ENCODE measurements at regions not wholly inside any gene's neighbourhood (a gene's known extent, or its start where the extent isn't known, plus 50 kb on each side); places are given as distances from the start of the nearest gene placed in this dataset.

DNA sequence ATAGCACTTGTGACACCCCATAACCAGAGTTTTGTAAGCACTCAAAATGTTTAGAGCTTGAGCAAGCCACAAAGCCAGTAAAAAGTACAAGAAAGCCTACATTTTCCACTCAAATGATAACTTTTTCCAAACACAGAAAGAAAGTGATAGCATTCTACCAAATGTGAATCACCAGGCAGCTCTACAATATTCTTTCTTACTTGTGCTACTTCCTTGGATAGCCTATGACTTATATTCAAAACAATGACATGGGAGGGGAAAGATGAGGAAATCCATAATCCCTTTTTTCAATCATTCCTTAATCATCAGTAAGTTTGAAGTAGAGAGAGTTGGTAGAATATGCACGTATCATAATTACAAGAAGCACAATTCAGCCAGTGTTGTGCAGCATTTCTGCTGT lies 650.8 kb upstream of the PCDH9 start:
- H3F3A ChIP-seq (ENCODE audit: insufficient read depth) = no peaks in the 10 kb centered on the region
- no peaks in the 10 kb centered on the region for H3K27me3 ChIP-seq (ENCODE audit: low read length)
- H3K9ac ChIP-seq (ENCODE audit: low read length) = no peak overlapping the region
- H3K4me3 ChIP-seq (ENCODE audit: insufficient read depth, low read length, poor library complexity, severe bottlenecking) = no peak overlapping the region
- H3K9me2 ChIP-seq (replicated peaks; ENCODE audit: insufficient read depth, low read length) = no peaks in the 10 kb centered on the region
- H2AFZ ChIP-seq (ENCODE audit: low read depth, low read length, severe bottlenecking) = no peak overlapping the region
- no peaks in the 10 kb centered on the region for H3K36me3 ChIP-seq (ENCODE audit: low read length)
- H3K79me2 ChIP-seq (ENCODE audit: insufficient read depth, low read length) = no peaks in the 10 kb centered on the region
- no peaks in the 10 kb centered on the region for H3K9me3 ChIP-seq (ENCODE audit: insufficient read depth, low read length)
- H4K20me1 ChIP-seq (ENCODE audit: low read depth, low read length) = no peaks in the 10 kb centered on the region
- H3K4me2 ChIP-seq (ENCODE audit: low read depth, low read length, poor library complexity, severe bottlenecking) = no peak overlapping the region
- TF ChIP-seq CTCF (IDR thresholded peaks at IDR 0.05; ENCODE audit: insufficient read depth, low read length, poor library complexity, severe bottlenecking) = no peak
- H3K27ac ChIP-seq (ENCODE audit: low read depth, low read length) = no peak overlapping the region

DNA sequence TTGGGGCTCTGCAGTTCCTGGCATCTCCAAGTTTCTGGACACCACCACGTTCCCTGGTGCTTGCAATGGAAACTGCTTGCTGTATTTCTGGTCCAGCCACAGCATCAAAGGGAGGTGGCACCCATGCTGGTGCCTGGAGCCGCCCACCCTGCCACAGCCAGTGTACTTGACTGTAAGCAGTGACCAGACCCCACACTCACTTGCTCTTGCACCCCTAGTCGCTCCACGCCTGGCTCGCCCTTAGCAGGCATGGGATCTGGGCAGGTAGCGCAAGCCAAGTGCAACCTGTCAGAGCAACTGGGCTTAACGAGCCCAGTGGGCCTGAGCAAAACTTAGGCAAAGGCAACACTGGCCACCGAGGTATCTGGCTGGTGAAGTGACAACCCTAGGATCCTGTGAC lies 648.2 kb upstream of the PCDH9 start:
- Histone ChIP-seq H3K79me2 (ENCODE audit: insufficient read depth, low read length) (no peaks in the 10 kb centered on the region), H4K20me1 (ENCODE audit: low read depth, low read length) (no peaks in the 10 kb centered on the region), H2AFZ (ENCODE audit: low read depth, low read length, severe bottlenecking) (no peak overlapping the region), H3K9me3 (ENCODE audit: insufficient read depth, low read length) (no peaks in the 10 kb centered on the region), H3F3A (ENCODE audit: insufficient read depth) (no peaks in the 10 kb centered on the region), H3K27ac (ENCODE audit: low read depth, low read length) (no peak overlapping the region), H3K9me2 (replicated peaks; ENCODE audit: insufficient read depth, low read length) (no peaks in the 10 kb centered on the region), H3K4me3 (ENCODE audit: insufficient read depth, low read length, poor library complexity, severe bottlenecking) (no peak overlapping the region), H3K27me3 (ENCODE audit: low read length) (no peaks in the 10 kb centered on the region), H3K9ac (ENCODE audit: low read length) (no peak overlapping the region), H3K36me3 (ENCODE audit: low read length) (no peaks in the 10 kb centered on the region), H3K4me2 (ENCODE audit: low read depth, low read length, poor library complexity, severe bottlenecking) (no peak overlapping the region)
- no peak for TF ChIP-seq CTCF (IDR thresholded peaks at IDR 0.05; ENCODE audit: insufficient read depth, low read length, poor library complexity, severe bottlenecking)
- TF ChIP-seq EZH2phosphoT487 (conservative IDR thresholded peaks at IDR 0.05; ENCODE audit: low read length) = no peak

- Histone ChIP-seq H3F3A (ENCODE audit: insufficient read depth) (no peaks in the 10 kb centered on the region), H3K4me2 (ENCODE audit: low read depth, low read length, poor library complexity, severe bottlenecking) (no peak overlapping the region), H3K27me3 (ENCODE audit: low read length) (no peaks in the 10 kb centered on the region), H3K9me3 (ENCODE audit: insufficient read depth, low read length) (no peaks in the 10 kb centered on the region), H3K9ac (ENCODE audit: low read length) (no peak overlapping the region), H3K79me2 (ENCODE audit: insufficient read depth, low read length) (no peaks in the 10 kb centered on the region), H3K27ac (ENCODE audit: low read depth, low read length) (no peak overlapping the region), H2AFZ (ENCODE audit: low read depth, low read length, severe bottlenecking) (no peak overlapping the region), H4K20me1 (ENCODE audit: low read depth, low read length) (no peaks in the 10 kb centered on the region), H3K4me3 (ENCODE audit: insufficient read depth, low read length, poor library complexity, severe bottlenecking) (no peak overlapping the region), H3K36me3 (ENCODE audit: low read length) (no peaks in the 10 kb centered on the region), H3K9me2 (replicated peaks; ENCODE audit: insufficient read depth, low read length) (no peaks in the 10 kb centered on the region)
- TF ChIP-seq EZH2phosphoT487 (conservative IDR thresholded peaks at IDR 0.05; ENCODE audit: low read length) = no peak
Observed at GRCh38 chr13:67877031-67877430, 646.9 kb upstream of the PCDH9 start.

DNA sequence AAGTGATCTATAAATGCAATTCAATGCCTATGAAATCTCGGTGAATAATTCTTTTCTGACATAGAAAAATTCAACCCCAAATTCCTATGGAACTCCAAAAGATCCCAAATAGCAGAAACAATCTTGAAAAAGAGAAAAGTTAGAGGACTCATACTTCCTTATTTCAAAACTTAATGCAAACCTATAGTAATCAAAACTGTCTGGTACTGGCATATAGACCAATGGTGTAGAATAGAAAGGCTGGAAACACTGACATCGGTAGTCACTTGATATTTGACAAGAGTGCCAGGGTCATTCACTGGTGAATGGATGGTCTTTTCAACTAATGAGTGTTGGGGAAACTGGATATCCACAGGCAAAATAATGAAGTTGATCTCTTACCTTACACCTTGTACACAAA lies 637.1 kb upstream of the PCDH9 start:
- H3F3A ChIP-seq (ENCODE audit: insufficient read depth) = no peaks in the 10 kb centered on the region
- no peak overlapping the region for H3K4me2 ChIP-seq (ENCODE audit: low read depth, low read length, poor library complexity, severe bottlenecking)
- H2AFZ ChIP-seq (ENCODE audit: low read depth, low read length, severe bottlenecking) = no peak overlapping the region
- no peak overlapping the region for H3K27ac ChIP-seq (ENCODE audit: low read depth, low read length)
- peaks cover 3% of the 10 kb centered on the region; the same call in 1 of the 2 replicates for H3K9me3 ChIP-seq (ENCODE audit: insufficient read depth, low read length)
- no peaks in the 10 kb centered on the region for H3K9me2 ChIP-seq (replicated peaks; ENCODE audit: insufficient read depth, low read length)
- H3K79me2 ChIP-seq (ENCODE audit: insufficient read depth, low read length) = no peaks in the 10 kb centered on the region
- 0 out of 2 replicates have a peak, but pooled peaks cover 3% of the 10 kb centered on the region for H3K36me3 ChIP-seq (ENCODE audit: low read length)
- no peak for TF ChIP-seq EZH2phosphoT487 (conservative IDR thresholded peaks at IDR 0.05; ENCODE audit: low read length)
- no peak for TF ChIP-seq CTCF (IDR thresholded peaks at IDR 0.05; ENCODE audit: insufficient read depth, low read length, poor library complexity, severe bottlenecking)
- H3K9ac ChIP-seq (ENCODE audit: low read length) = no peak overlapping the region
- H3K27me3 ChIP-seq (ENCODE audit: low read length) = no peaks in the 10 kb centered on the region
- H4K20me1 ChIP-seq (ENCODE audit: low read depth, low read length) = no peaks in the 10 kb centered on the region
- no peak overlapping the region for H3K4me3 ChIP-seq (ENCODE audit: insufficient read depth, low read length, poor library complexity, severe bottlenecking)
